Stimulated activated CD8-positive, alpha-beta memory T cell treated with anti-CD3 and anti-CD28 coated beads, Interleukin-4, amount 100 ng/mL, for 48 hours (primary cell): ENCODE measurements at regions not wholly inside any gene's neighbourhood (a gene's known extent, or its start where the extent isn't known, plus 50 kb on each side); places are given as distances from the start of the nearest gene placed in this dataset.
"Not testable (repeated sequence)": the region's sequence is repeated elsewhere in the genome, so short reads cannot be mapped to it uniquely, and the experiment has no call there.

ENCODE experiments used
- DNase-seq: peaks from one replicate; pipeline ENCODE4 v3.0.0-alpha.2; 2020

DNA sequence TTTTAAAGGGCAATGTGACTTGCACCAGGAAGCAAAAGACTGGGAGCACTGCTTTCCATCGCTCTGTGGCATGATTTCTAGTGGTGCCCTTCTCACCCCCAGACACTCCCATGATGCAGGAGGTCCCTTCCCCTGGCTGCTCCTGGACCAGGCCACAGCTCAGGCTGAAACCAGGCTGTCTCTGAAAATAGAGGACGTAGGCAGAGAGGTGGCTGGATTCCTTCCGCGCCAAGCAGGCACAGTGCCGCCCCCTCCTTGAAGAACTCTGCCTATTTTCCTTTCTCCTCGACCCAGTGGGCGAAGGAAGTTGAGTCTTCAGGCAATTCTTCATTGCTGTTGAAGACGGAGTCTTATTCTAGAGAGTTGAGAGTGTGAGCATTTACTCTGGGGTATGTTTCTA, 489.4 kb upstream of the TBL1XR1 start:
- DNase-seq, result no peak

DNA sequence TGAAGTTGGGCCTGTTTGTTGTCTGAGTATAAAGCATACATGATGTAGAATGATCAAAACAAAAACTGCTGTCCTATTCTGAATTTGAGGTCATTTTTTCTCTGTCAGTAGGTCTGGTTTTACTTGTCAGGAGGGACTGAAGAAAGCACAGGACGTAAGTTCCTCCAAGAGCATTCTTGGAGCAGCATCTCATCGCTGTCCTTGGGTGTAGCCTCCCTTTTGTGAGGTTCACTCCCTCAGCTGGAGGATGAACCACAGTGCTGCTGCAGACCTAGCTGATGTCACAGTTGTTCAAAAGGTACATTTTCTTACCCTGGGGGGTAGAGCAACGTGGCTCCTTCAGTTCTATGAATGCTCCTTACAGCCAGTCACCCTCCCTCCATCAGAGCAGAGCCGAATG, 490.0 kb upstream of the TBL1XR1 start:
- no peak for DNase-seq

DNA sequence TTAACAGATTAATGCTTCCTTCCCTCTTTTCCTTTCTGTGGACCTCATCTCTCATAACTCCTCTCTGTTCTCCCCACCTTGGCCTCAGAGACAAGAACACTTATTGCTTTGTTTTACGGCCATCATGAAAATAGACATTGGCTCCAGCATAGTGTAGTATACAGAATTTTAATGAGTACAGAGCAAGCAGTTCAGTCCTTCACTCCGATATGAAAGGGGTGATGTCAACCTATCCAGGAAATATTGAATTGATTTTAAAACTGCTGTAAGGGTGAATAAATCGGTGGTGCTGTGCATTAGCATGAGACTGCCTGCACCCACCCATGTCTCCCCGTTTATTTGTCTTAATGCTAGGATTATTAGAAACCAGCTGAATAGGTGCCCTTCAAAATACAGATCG, 490.9 kb upstream of the TBL1XR1 start:
- DNase-seq, result no peak

GRCh38 chr3:177689077-177689476, 491.8 kb upstream of the TBL1XR1 start:
- DNase-seq, result no peak

DNA sequence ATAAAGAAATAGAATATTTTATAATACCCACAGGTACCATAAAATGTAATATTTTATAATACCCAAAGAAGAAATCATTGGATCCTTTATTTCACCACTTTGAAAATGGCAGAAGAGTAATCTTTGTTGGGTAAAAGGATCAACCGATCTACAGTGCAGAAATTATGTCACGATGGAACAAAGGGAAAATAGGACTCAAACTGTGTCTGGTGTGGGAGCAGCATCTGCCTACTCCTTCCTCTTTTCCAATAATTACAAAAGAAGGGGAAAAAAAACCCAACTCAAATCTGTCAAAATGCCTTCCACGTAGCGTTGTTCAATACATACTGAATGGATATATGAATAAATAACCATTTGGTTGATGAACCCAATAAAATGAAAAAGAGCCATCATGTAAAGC, 492.6 kb upstream of the TBL1XR1 start:
- no peak for DNase-seq

DNA sequence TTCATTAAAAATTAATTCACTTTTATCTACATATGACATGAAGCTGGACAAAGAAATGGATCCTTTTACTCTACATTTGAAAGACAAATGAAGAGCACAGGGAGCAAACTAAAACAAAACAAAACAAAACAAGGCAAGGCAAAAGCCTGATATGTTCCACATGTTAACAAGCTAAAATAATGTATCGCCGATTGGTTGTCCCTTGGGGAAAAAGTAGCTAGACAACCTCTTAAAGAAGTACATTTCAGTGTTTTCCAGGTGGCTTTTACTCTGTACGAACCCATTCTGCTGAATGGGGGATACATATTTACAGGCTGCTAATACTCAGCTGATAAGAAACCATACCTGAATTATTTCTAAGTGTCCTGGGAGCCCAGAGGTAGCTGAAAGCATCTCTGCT, 493.0 kb upstream of the TBL1XR1 start:
- no peak for DNase-seq

DNA sequence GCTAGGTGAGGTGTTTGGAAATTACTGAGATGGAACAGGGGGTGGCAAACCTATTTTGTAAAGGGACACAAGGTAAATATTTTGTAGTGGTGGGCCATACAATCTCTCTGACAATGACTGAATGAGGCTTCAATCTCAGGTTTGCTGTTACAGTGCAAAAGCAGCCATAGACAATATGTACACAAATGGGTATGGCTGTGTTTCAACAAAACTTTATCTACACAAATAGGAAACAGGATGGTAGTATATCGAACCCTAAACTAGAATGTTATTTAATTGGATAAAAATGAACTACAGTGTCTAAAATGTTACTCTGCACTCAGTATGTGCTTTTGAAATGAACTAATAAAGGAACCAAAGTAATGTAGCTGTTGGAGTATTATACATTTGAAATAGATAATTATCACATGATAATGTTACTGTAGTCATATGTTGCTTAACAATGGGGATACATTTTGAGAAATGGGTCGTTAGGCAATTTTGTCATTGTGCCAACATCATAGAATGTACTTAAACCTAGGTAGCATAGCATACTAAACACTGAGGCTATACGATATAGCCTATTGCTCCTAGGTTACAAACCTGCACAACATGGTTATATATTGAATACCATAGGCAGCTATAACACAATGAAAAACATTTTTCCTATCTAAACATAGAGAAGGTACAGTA, 495.2 kb upstream of the TBL1XR1 start:
- no peak for DNase-seq

GRCh38 chr3:177693616-177694264, 496.5 kb upstream of the TBL1XR1 start:
- DNase-seq, result no peak

- DNase-seq, result no peak
Measured at GRCh38 chr3:177694316-177694715, 497.0 kb upstream of the TBL1XR1 start.

DNA sequence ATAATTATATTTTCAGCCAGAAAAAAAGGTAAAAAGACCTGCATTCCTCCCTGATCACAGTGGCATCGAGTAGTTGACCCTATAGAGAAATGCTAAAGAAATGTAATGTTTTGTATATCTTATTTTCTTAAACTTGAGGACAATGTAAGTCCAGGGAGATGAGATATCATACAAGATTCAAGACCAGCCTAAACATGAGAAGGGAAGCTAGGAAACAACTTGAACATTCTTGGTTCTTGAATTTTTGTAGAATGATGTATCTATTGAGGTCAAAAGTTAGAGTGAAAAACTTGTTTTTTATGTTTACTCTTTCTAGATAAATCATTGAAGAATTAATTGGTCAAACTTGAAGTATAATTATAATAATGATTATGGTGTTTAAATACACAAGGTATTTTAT, 497.7 kb upstream of the TBL1XR1 start:
- no peak for DNase-seq

- DNase-seq, result no peak
Measured at GRCh38 chr3:177700117-177700516, 502.8 kb upstream of the TBL1XR1 start.

DNA sequence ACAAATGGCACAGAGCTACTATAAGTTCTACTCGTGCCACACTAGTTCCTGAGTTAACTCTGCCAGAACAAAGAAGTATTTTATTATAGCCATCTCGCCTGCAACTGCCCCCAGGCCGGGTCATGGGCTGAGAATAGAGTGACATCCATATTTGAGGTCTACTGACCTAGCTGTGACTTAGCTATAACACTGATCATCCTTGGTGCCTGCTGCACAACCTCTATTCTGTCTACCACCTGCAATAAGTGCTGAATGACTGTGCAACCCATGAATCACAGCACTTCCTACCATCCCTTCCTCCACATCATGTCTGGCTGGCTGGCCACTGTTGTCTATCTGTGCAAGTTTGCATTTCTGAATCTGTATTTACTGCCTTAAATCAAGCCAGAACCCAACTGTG, 506.5 kb upstream of the TBL1XR1 start:
- no peak for DNase-seq

DNA sequence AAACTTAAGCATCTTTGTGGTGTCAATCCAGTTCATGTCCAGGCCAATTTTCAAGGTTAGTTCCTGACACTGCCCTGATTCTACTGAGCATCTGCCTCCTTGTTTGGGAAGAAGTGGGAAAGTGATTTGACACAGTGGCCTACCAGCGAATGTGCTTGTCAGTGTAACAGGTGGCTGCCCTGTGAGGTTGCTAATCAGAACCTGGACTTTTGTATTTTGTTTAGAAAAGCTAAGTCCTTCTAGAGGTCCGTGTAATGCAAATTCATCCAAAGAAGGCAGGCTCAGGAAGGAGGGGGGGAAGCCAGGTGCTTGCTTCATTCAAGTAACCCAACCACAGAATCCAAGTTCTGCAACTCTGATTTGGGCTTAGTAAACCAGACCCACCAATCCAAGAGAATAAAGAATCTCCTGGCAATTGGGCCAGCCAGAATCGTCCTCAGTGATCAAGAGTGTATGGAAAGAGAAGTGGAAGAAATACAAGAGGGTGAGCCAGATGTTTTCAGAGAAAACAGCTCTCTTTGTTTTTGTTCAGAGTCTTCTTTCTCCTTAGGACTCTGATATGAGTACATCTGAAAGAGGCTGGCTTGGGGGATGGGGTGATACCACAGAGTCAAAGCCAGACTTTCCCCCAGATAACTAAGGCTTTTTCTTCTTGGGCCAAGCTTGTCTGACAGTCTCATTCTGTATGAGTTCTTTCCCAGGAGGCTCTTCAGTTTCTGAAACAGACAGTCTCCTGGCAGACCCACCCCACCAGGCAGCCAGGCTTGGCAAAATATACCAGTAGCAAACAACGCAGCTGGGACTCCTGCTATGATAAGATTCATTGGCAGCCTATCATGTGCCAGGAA, 508.9 kb upstream of the TBL1XR1 start:
- no peak for DNase-seq

- DNase-seq, result not testable (repeated sequence)
Measured at GRCh38 chr3:177709470-177709869, 512.2 kb upstream of the TBL1XR1 start.

DNA sequence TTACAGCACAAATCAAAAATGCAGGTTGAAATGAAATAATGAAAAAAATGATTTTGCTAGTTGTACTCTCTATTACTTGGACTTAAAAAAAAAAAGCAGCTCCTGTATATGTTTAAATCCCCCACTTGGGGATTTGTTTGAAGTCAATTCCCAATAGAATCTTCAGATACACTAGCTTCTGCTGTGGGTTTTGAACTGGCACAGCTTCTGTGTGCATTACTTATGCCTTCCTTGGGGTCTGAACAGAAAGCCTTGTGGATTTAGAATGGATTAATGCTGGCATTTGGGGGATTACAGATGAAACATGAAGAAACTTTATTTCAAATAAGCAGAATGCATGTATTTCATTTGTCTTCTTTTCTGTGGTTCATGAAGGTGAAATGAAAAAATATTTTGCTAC, 513.2 kb upstream of the TBL1XR1 start:
- no peak for DNase-seq

GRCh38 chr3:177711637-177712036, 514.4 kb upstream of the TBL1XR1 start:
- DNase-seq, result no peak

DNA sequence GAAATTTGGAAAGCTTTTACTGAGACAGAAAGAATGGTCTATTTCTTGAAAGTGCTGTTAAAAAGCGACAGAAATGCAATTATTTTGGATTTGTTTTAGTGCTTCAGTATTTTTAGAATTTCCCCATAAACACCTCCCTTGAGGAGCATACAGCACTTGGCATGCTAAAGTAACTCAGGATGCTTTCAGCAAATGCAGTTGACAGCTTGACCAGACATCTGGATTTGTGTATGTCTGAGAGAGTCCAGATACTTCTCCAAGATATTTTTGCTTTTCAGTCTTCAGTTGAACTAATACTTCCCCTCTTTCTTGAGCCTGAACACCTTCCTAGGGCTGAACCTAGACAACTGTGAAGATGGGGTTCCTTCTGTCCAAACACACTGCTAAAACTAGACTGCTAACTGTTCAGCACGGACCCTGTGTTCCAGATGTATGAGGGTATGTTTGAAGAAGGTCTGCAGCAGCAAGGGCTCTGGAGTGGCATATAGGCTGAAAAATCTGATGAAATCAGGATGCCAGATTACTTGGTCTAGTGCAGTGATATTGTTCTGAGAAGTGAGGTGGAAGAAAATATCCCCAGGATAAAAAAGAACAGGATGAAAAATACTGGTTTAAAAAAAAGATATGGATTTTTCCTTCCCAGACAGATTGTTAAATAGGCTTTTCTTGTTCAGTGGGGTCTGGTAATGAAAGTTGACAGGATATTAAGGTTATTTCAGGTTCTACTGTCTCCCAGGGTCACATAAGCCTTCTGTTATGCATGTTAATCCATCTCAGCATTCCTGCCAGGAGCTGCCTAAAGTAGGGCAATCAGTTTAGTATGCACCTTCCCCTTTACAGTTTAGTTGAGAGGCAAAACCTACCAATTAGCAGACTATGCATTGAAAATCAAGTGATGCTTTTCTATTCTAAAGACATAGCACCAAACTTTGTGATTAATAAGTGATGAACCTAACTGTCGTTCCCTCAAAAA, 516.9 kb upstream of the TBL1XR1 start:
- no peak for DNase-seq

DNA sequence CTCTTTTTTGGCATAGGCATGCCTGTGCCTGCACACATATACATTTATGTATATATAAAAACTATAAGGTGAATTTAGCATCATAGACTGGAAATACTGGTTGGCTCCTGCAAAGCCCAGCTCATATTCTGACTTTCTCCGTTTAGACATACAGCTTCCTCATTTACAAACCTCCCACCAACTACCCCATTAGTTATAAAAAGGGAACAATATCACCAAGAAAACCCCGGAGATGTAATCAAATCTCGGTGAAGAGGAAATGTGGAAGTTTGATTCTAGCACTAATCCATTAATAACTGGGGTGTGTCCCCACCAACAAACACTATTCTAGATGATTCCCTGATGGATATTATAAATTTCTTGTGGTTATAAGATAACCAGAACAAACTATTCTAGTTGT, 517.7 kb upstream of the TBL1XR1 start:
- DNase-seq, result no peak

DNA sequence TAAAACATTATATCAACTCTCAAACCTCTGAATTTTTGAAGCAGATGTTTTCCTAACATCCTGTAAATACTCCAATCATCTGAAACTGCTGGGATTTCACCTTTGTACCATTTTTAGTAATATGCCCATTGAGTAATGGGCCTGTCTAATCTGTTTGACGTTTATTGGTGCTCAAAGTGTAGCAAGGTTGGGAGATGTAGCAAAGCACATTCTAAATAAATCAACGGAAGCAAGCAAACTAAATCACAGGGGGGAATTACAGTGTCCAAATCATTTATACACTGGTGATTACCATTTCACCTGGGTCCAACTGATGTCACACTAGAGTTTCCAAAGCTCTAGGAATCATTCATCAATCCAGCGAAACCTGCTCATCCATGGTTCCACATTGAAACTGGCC, 518.7 kb upstream of the TBL1XR1 start:
- DNase-seq, result no peak

DNA sequence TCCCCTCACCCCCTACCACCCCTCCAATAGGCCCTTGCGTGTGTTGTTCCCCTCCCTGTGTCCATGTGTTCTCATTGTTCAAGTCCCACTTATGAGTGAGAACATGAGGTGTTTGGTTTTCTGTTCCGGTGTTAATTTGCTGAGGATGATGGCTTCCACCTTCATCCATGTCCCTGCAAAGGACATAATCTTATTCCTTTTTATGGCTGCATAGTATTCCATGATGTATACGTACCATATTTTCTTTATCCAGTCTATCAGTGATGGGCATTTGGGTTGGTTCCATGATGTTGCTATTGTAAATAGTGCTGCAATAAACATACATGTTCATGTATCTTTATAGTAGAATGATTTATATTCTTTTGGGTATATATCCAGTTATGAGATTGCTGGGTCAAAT, 523.6 kb upstream of the TBL1XR1 start:
- not testable (repeated sequence) for DNase-seq

DNA sequence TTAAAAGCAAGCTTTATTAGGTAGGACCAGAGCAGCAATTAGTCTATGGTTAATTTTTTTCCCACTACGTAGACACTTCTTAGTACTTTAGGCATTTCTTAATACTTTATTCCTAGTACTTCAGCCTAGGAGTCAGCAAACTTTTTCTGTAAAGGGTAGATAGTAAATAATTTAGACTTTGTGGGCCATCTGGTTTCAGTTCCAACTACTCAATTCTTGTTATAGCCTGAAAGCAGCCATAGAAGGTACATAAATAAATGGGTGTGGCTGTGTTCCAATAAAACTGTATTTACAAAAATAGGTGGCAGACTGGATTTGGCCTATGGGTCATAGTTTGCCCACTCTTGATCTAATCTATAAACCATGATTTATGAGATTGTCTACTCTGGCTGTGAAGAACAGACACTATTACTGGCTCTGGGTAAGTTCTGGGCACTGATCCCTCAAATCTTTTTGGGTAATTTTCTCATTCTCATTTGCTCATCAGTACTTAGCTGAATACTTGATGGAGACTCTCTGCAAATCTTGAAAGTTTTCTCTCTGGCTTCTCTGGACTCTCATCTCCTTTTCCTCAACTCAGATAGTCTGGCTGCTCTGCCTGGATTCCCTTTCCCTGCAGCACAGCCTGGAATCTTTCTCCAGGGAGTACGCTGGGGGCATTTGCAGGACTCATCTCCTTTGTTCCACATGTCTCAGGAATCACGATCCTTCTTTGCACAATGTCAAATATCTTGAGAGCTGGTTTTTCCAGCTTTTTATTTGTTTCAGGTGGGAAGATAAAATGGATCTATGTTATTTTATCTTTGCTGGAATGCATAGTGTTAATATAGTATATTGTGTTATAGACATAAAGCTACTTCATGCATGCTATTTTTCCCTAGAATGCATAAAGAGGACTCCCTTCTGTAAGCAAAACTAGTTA, 524.8 kb upstream of the TBL1XR1 start:
- no peak for DNase-seq
